Superior temporal gyrus (tissue), 1 donor: ENCODE measurements at regions not wholly inside any gene's neighbourhood (a gene's known extent, or its start where the extent isn't known, plus 50 kb on each side); places are given as distances from the start of the nearest gene placed in this dataset.
"Not testable (repeated sequence)": the region's sequence is repeated elsewhere in the genome, so short reads cannot be mapped to it uniquely, and the experiment has no call there.

Experiments
- DNase-seq: peaks from one replicate; pipeline ENCODE4 v3.0.0-alpha.2; 2016; ENCODE audit errors: extremely low spot score

- DNase-seq: no peak
Measured at GRCh38 chr11:81986556-81987161, 747.0 kb downstream of the FAM181B start.

GRCh38 chr11:81979448-81979847, 754.2 kb downstream of the FAM181B start:
- DNase-seq: no peak

- no peak for DNase-seq
Measured at GRCh38 chr11:81975261-81975900, 758.3 kb downstream of the FAM181B start.

- no peak for DNase-seq
Measured at GRCh38 chr11:81970886-81971285, 762.8 kb downstream of the FAM181B start.

- DNase-seq: no peak
Measured at GRCh38 chr11:81967242-81967641, 766.4 kb downstream of the FAM181B start.

- no peak for DNase-seq
Measured at GRCh38 chr11:81966340-81966739, 767.3 kb downstream of the FAM181B start.

GRCh38 chr11:81963018-81963417, 770.6 kb downstream of the FAM181B start:
- no peak for DNase-seq

- DNase-seq: no peak
Measured at GRCh38 chr11:81960443-81960842, 773.2 kb downstream of the FAM181B start.

- DNase-seq: no peak
Measured at GRCh38 chr11:81959341-81959740, 774.3 kb downstream of the FAM181B start.

GRCh38 chr11:81954301-81954700, 779.4 kb downstream of the FAM181B start:
- not testable (repeated sequence) for DNase-seq

GRCh38 chr11:81946831-81947230, 786.8 kb downstream of the FAM181B start:
- no peak for DNase-seq

- DNase-seq: no peak
Measured at GRCh38 chr11:81942646-81943045, 791.0 kb downstream of the FAM181B start.

- no peak for DNase-seq
Measured at GRCh38 chr11:81941998-81942397, 791.7 kb downstream of the FAM181B start.

GRCh38 chr11:81932303-81932702, 801.4 kb downstream of the FAM181B start:
- DNase-seq: no peak

- no peak for DNase-seq
Measured at GRCh38 chr11:81920205-81920604, 813.5 kb downstream of the FAM181B start.

GRCh38 chr11:81916451-81916850, 817.2 kb downstream of the FAM181B start:
- no peak for DNase-seq

- DNase-seq: no peak
Measured at GRCh38 chr11:81915045-81915444, 818.6 kb downstream of the FAM181B start.

GRCh38 chr11:81913793-81914192, 819.9 kb downstream of the FAM181B start:
- no peak for DNase-seq

GRCh38 chr11:81907996-81908395, 825.7 kb downstream of the FAM181B start:
- no peak for DNase-seq

- no peak for DNase-seq
Measured at GRCh38 chr11:81899156-81899555, 834.5 kb downstream of the FAM181B start.

- DNase-seq: no peak
Measured at GRCh38 chr11:81897639-81898038, 836.0 kb downstream of the FAM181B start.

GRCh38 chr11:81895258-81895657, 838.4 kb downstream of the FAM181B start:
- no peak for DNase-seq

- DNase-seq: no peak
Measured at GRCh38 chr11:81892770-81893635, 840.7 kb downstream of the FAM181B start.
